GM19035 (cell line): ENCODE measurements at regions not wholly inside any gene's neighbourhood (a gene's known extent, or its start where the extent isn't known, plus 50 kb on each side); places are given as distances from the start of the nearest gene placed in this dataset.
A peak's percentile ranks its signal among the peaks of the same experiment; 100 is the strongest.
"Not testable (repeated sequence)": the region's sequence is repeated elsewhere in the genome, so short reads cannot be mapped to it uniquely, and the experiment has no call there.

Experiments
- ATAC-seq: cut with Tn5 transposase; IDR thresholded peaks from one replicate; pipeline ENCODE4 v1.9.1; 2021; ENCODE audit not compliant: unreplicated experiment

GRCh38 chr5:92003806-92004205, 620.7 kb upstream of the ARRDC3 start:
- no peak for ATAC-seq

GRCh38 chr5:92002721-92003274, 619.7 kb upstream of the ARRDC3 start:
- no peak for ATAC-seq

GRCh38 chr5:91998774-91999173, 615.7 kb upstream of the ARRDC3 start:
- ATAC-seq = no peak

GRCh38 chr5:91983869-91984268, 600.8 kb upstream of the ARRDC3 start:
- no peak for ATAC-seq

- ATAC-seq = no peak
Observed at GRCh38 chr5:91978221-91978882, 595.2 kb upstream of the ARRDC3 start.

- ATAC-seq = no peak
Observed at GRCh38 chr5:91977579-91977978, 594.5 kb upstream of the ARRDC3 start.

- ATAC-seq = no peak
Observed at GRCh38 chr5:91976451-91976850, 593.3 kb upstream of the ARRDC3 start.

GRCh38 chr5:91963166-91963565, 580.0 kb upstream of the ARRDC3 start:
- ATAC-seq = no peak

GRCh38 chr5:91957666-91958065, 574.5 kb upstream of the ARRDC3 start:
- ATAC-seq = no peak

GRCh38 chr5:91956738-91957137, 573.6 kb upstream of the ARRDC3 start:
- no peak for ATAC-seq

GRCh38 chr5:91955610-91956009, 572.5 kb upstream of the ARRDC3 start:
- ATAC-seq = no peak

GRCh38 chr5:91954136-91954535, 571.0 kb upstream of the ARRDC3 start:
- ATAC-seq = no peak

GRCh38 chr5:91950328-91950727, 567.2 kb upstream of the ARRDC3 start:
- ATAC-seq = no peak

GRCh38 chr5:91946870-91947269, 563.8 kb upstream of the ARRDC3 start:
- ATAC-seq = no peak

GRCh38 chr5:91941588-91941987, 558.5 kb upstream of the ARRDC3 start:
- ATAC-seq = no peak

GRCh38 chr5:91938441-91938840, 555.3 kb upstream of the ARRDC3 start:
- ATAC-seq = no peak

- ATAC-seq = no peak
Observed at GRCh38 chr5:91937121-91937520, 554.0 kb upstream of the ARRDC3 start.

GRCh38 chr5:91929522-91929817, 546.4 kb upstream of the ARRDC3 start:
- ATAC-seq = no peak

- peak; percentile 60 for ATAC-seq
Observed at GRCh38 chr5:91928754-91929521, 545.8 kb upstream of the ARRDC3 start.

- no peak for ATAC-seq
Observed at GRCh38 chr5:91927439-91927838, 544.3 kb upstream of the ARRDC3 start.

- ATAC-seq = no peak
Observed at GRCh38 chr5:91925249-91925648, 542.1 kb upstream of the ARRDC3 start.

GRCh38 chr5:91917037-91917814, 534.1 kb upstream of the ARRDC3 start:
- not testable (repeated sequence) for ATAC-seq
